Stomach (tissue), 8 donors: ENCODE measurements at regions not wholly inside any gene's neighbourhood (a gene's known extent, or its start where the extent isn't known, plus 50 kb on each side); places are given as distances from the start of the nearest gene placed in this dataset.

Experiments
- DNase-seq, 2 donors: peaks; one replicate each; pipeline versions ENCODE4 v3.0.0 to v3.0.0-alpha.2; 2013 to 2019
- H3K27ac ChIP-seq, 5 donors: fragments of 200-600 bp in 4 of 5; sonication (generic) in 4 of 5; one replicate each; pipeline ENCODE4 v1.5.1; 2013 to 2019; ENCODE audit warnings: mild to moderate bottlenecking in 1 of 5, moderate library complexity in 1 of 5
- H3K27me3 ChIP-seq, 3 donors: fragments of 200-600 bp; sonication (generic); one replicate each; pipeline ENCODE4 v1.5.1; 2017 to 2019; ENCODE audit warnings: mixed run types in 1 of 3
- H3K36me3 ChIP-seq, 4 donors: fragments of 200-600 bp; sonication (generic); 1 replicate in 3 of 4; 2 replicates in 1 of 4; pipeline ENCODE4 v1.5.1; 2016 to 2019
- H3K4me1 ChIP-seq, 4 donors: fragments of 200-600 bp; sonication (generic); one replicate each; pipeline ENCODE4 v1.5.1; 2016 to 2019
- H3K4me3 ChIP-seq, 4 donors: fragments of 200-600 bp; sonication (generic) in 3 of 4; one replicate each; pipeline ENCODE4 v1.5.1; 2016 to 2019; ENCODE audit warnings: mild to moderate bottlenecking in 1 of 4
- H3K9me3 ChIP-seq, 4 donors: fragments of 200-600 bp; sonication (generic); one replicate each; pipeline ENCODE4 v1.5.1; 2016 to 2019
- EP300 ChIP-seq: sonication (generic); formaldehyde crosslinking; IDR thresholded peaks from one replicate; pipeline ENCODE4 v1.6.1; 2017; ENCODE audit warnings: antibody characterized with exemption
- POLR2A ChIP-seq, 4 donors: fragments of 450-650 bp; IDR thresholded peaks; one replicate each; pipeline ENCODE4 v1.6.1; 2016; ENCODE audit warnings: antibody characterized with exemption in 4 of 4, control low read depth in 2 of 4, mild to moderate bottlenecking in 1 of 4, moderate library complexity in 1 of 4
- POLR2AphosphoS5 ChIP-seq, 3 donors: sonication (generic); formaldehyde crosslinking; IDR thresholded peaks; one replicate each; pipeline ENCODE4 v1.6.1; 2016; ENCODE audit warnings: antibody characterized with exemption in 3 of 3
- WGBS, 5 donors: extraction: QIAGEN DNeasy Blood & Tissue Kit in 3 of 5; methylation state at CpG; one replicate each; pipeline versions ENCODE4 v1.1.5 to v1.1.7; 2013 to 2018; 5-methylcytosine and 5-hydroxymethylcytosine counted together
- intact Hi-C: fragments of 100-400 bp; cut with DNase I; formaldehyde crosslinking; loops from one replicate; pipeline ENCODE4 v1.15.1; 2023; ENCODE audit warnings: low total_unique reads
- TF ChIP-seq, protein P1 (sequence below), 7 experiments: fragments of 450-650 bp in 4 of 7; fragments of 200-600 bp in 3 of 7; sonication (generic) in 3 of 7; IDR thresholded peaks; one replicate each; pipeline ENCODE4 v1.5.1; 2016 to 2019; ENCODE audit warnings: antibody characterized with exemption in 7 of 7, control low read depth in 2 of 7, mild to moderate bottlenecking in 1 of 7
- donor health status: healthy with polysubstance abuse.
- donor health status: Bipolar disorder and iron deficiency.
- donor health status: healthy.

DNA sequence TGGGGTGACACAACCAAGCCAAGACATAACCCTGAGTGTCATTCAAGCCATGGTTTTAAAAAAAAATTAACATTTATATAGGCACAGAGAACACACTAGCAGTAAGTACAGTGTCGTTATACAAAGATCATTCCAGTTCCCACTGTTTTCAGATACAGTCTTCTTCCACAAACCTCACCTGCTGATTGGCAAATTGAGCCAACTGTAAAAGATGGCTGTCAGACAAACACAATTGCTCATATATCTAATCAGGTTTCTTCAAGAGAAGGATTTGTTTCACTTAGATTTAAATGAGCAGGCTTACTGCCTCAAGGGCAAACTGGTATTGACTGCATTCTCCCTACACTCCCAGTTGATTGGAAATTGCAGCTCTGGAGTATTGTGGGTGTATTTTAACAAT lies 308.9 kb downstream of the RBM26 start:
- Histone ChIP-seq H3K9me3 (no peaks in the 10 kb centered on the region), H3K36me3 (no peaks in the 10 kb centered on the region), H3K27ac (no peak overlapping the region), H3K4me3 (no peak overlapping the region), H3K4me1 (no peaks in the 10 kb centered on the region), H3K27me3 (no peaks in the 10 kb centered on the region)
- 68 to 89% (median 77%) methylated on average over 1 of the region's 1 CpG for WGBS, 5 donors
- DNase-seq: no peak
- no peak for TF ChIP-seq EP300
- TF ChIP-seq POLR2A (IDR thresholded peaks at IDR 0.05): no peak
- TF ChIP-seq POLR2AphosphoS5 (IDR thresholded peaks at IDR 0.05): no peak
- TF ChIP-seq, protein P1, sequence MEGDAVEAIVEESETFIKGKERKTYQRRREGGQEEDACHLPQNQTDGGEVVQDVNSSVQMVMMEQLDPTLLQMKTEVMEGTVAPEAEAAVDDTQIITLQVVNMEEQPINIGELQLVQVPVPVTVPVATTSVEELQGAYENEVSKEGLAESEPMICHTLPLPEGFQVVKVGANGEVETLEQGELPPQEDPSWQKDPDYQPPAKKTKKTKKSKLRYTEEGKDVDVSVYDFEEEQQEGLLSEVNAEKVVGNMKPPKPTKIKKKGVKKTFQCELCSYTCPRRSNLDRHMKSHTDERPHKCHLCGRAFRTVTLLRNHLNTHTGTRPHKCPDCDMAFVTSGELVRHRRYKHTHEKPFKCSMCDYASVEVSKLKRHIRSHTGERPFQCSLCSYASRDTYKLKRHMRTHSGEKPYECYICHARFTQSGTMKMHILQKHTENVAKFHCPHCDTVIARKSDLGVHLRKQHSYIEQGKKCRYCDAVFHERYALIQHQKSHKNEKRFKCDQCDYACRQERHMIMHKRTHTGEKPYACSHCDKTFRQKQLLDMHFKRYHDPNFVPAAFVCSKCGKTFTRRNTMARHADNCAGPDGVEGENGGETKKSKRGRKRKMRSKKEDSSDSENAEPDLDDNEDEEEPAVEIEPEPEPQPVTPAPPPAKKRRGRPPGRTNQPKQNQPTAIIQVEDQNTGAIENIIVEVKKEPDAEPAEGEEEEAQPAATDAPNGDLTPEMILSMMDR (IDR thresholded peaks at IDR 0.05): no peak
- intact Hi-C loops: no loop called here

DNA sequence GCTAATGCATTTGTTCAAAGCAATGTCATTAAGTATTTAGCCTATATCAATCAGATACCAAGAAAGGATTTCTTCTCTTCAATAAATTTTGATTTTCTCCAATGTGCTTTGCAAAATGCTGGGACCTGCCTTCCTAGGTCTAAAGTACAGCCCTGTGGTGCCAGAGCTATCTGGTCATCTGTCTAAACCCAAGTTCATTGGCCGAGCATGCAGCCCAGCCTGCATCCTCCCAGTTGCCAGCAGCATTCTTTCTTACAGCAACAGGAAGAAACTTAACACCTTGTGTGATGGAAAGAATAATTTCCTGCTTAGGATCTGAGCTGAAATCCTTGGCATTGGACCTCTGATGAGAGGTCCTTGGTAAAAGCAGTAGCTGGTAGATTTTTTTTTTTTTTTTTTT lies 310.0 kb downstream of the RBM26 start:
- Histone ChIP-seq H3K4me3 (no peak overlapping the region), H3K27ac (no peak overlapping the region), H3K9me3 (no peaks in the 10 kb centered on the region), H3K36me3 (no peaks in the 10 kb centered on the region), H3K27me3 (no peaks in the 10 kb centered on the region), H3K4me1 (no peaks in the 10 kb centered on the region)
- no peak for TF ChIP-seq POLR2A (IDR thresholded peaks at IDR 0.05)
- WGBS, 5 donors: 18 to 50% (median 28%) methylated on average over 1 of the region's 1 CpG
- intact Hi-C loops: no loop called here
- DNase-seq: no peak

DNA sequence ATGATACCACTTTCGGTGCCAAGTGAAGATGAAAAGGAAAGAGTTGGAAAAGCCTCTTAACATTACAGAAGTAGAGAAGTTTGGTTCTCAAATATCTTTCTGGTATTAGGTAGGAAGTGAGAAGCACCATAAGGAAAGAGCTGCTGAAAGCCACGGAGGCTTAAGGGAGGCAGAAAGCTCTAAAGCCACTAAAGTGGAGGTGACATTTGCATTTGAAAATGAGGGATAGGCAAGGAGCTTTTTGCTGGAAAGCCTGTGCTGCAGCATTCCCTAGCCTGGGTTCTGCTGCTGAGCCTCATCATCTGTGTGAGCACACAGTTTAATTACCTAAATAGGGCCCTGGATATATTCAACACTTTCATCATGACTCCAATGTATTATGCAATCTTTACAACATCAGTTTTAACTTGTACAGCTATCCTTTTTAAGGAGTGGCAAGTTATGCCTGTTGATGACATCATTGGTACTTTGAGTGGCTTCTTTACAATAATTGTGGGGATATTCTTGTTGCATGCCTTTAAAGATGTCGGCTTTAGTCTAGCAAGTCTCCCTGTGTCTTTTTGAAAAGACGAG lies 315.4 kb downstream of the RBM26 start:
- H3K27me3 ChIP-seq: no peaks in the 10 kb centered on the region
- H3K27ac ChIP-seq: no peak overlapping the region

GRCh38 chr13:79084802-79085424 lies 321.1 kb downstream of the RBM26 start:
- H3K27ac ChIP-seq: no peak overlapping the region
- no peaks in the 10 kb centered on the region for H3K27me3 ChIP-seq
- no peak overlapping the region for H3K4me3 ChIP-seq
- TF ChIP-seq POLR2AphosphoS5 (IDR thresholded peaks at IDR 0.05): no peak
- no peak for TF ChIP-seq EP300
- TF ChIP-seq POLR2A (IDR thresholded peaks at IDR 0.05): no peak
- WGBS, 5 donors: 65 to 77% (median 69%) methylated on average over 4 of the region's 4 CpGs
- intact Hi-C loops: no loop called here
- H3K9me3 ChIP-seq: peaks cover 0 to under 1% (median 0%) of the 10 kb centered on the region in 4 donors
- H3K4me1 ChIP-seq: no peaks in the 10 kb centered on the region
- no peak for DNase-seq
- H3K36me3 ChIP-seq: no peaks in the 10 kb centered on the region

More for the DNA sequence above, 315.4 kb downstream of the RBM26 start:
- no peak for DNase-seq
- WGBS, 5 donors: 75 to 86% (median 79%) methylated on average over 4 of the region's 4 CpGs
- Histone ChIP-seq H3K4me1 (no peaks in the 10 kb centered on the region), H3K36me3 (no peaks in the 10 kb centered on the region), H3K4me3 (no peak overlapping the region), H3K9me3 (no peaks in the 10 kb centered on the region)
- intact Hi-C loops: no loop called here
- TF ChIP-seq POLR2A (IDR thresholded peaks at IDR 0.05) (no peak), EP300 (no peak), POLR2AphosphoS5 (IDR thresholded peaks at IDR 0.05) (no peak)
- TF ChIP-seq, protein P1 (IDR thresholded peaks at IDR 0.05): no peak

DNA sequence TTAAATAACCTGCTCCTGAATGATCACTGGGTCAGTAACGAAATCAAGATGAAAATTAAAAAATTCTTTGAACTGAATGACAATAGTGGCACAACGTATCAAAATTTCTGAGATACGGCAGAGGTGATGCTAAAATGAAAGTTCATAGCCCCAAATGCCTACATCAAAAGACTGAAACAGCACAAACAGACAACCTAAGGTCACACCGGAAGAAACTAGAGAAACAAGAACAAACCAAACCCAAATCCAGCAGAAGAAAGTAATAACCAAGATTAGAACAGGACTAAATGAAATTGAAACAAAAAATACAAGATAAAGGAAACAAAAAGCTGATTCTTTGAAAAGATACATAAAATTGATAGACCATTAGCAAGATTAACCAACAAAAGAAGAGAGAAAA lies 324.1 kb downstream of the RBM26 start:
- no peaks in the 10 kb centered on the region for H3K27me3 ChIP-seq
- no peak overlapping the region for H3K27ac ChIP-seq
- peaks cover 0 to 11% (median 0%) of the 10 kb centered on the region in 4 donors for H3K9me3 ChIP-seq
- H3K36me3 ChIP-seq: no peaks in the 10 kb centered on the region
- TF ChIP-seq EP300: no peak
- TF ChIP-seq, protein P1 (IDR thresholded peaks at IDR 0.05): no peak
- no peak for TF ChIP-seq POLR2AphosphoS5 (IDR thresholded peaks at IDR 0.05)
- TF ChIP-seq POLR2A (IDR thresholded peaks at IDR 0.05): no peak
- intact Hi-C loops: no loop called here
- H3K4me3 ChIP-seq: no peak overlapping the region
- H3K4me1 ChIP-seq: no peaks in the 10 kb centered on the region
- no peak for DNase-seq
- WGBS, 5 donors: 83 to 93% (median 87%) methylated on average over 4 of the region's 4 CpGs
